Glutamatergic neuron (in vitro differentiated cells): ENCODE measurements at regions not wholly inside any gene's neighbourhood (a gene's known extent, or its start where the extent isn't known, plus 50 kb on each side); places are given as distances from the start of the nearest gene placed in this dataset.

Source experiments
- DNase-seq: peaks from one replicate; pipeline ENCODE4 v3.0.0; 2022
- H3K27ac Mint-ChIP-seq: one replicate; pipeline ENCODE4 v1.8.0; 2020; ENCODE audit warnings: mild to moderate bottlenecking, mixed read lengths, inconsistent platforms; ENCODE audit not compliant: unreplicated experiment
- H3K27me3 Mint-ChIP-seq: one replicate; pipeline ENCODE4 v1.8.0; 2020; ENCODE audit warnings: mild to moderate bottlenecking, moderate library complexity, mixed read lengths, inconsistent platforms; ENCODE audit not compliant: unreplicated experiment
- H3K36me3 Mint-ChIP-seq: one replicate; pipeline ENCODE4 v1.8.0; 2020; ENCODE audit warnings: mild to moderate bottlenecking, mixed read lengths, inconsistent platforms; ENCODE audit not compliant: unreplicated experiment
- H3K4me1 Mint-ChIP-seq: one replicate; pipeline ENCODE4 v1.8.0; 2020; ENCODE audit warnings: mild to moderate bottlenecking, low read depth, mixed read lengths, inconsistent platforms; ENCODE audit not compliant: unreplicated experiment
- H3K4me3 Mint-ChIP-seq: one replicate; pipeline ENCODE4 v1.8.0; 2020; ENCODE audit warnings: mild to moderate bottlenecking, mixed read lengths, inconsistent platforms; ENCODE audit not compliant: unreplicated experiment
- H3K9me3 Mint-ChIP-seq: one replicate; pipeline ENCODE4 v1.8.0; 2020; ENCODE audit warnings: mild to moderate bottlenecking, moderate library complexity, mixed read lengths, inconsistent platforms; ENCODE audit not compliant: unreplicated experiment
- CTCF ChIP-seq: fragments of 200-600 bp; sonication (generic); IDR thresholded peaks from one replicate; pipeline ENCODE4 v1.5.0; 2021; ENCODE audit not compliant: partially characterized antibody, unreplicated experiment

GRCh38 chr12:43097471-43097870 lies 454.5 kb downstream of the ADAMTS20 start:
- no peak overlapping the region for H3K27ac Mint-ChIP-seq
- H3K27me3 Mint-ChIP-seq = peaks cover 1% of the 10 kb centered on the region
- no peaks in the 10 kb centered on the region for H3K36me3 Mint-ChIP-seq
- H3K4me3 Mint-ChIP-seq = no peak overlapping the region
- peaks cover 23% of the 10 kb centered on the region for H3K4me1 Mint-ChIP-seq
- H3K9me3 Mint-ChIP-seq = peaks cover 2% of the 10 kb centered on the region
- TF ChIP-seq CTCF = no peak
- DNase-seq = no peak

GRCh38 chr12:43095669-43096280 lies 456.2 kb downstream of the ADAMTS20 start:
- Mint-ChIP-seq H3K27ac (no peak overlapping the region), H3K36me3 (no peaks in the 10 kb centered on the region), H3K4me1 (peaks cover 21% of the 10 kb centered on the region), H3K27me3 (peaks cover 1% of the 10 kb centered on the region), H3K4me3 (no peak overlapping the region), H3K9me3 (peaks cover 2% of the 10 kb centered on the region)
- DNase-seq = no peak
- no peak for TF ChIP-seq CTCF

GRCh38 chr12:43094886-43095575 lies 457.0 kb downstream of the ADAMTS20 start:
- peaks cover 21% of the 10 kb centered on the region for H3K4me1 Mint-ChIP-seq
- H3K27ac Mint-ChIP-seq = no peak overlapping the region
- no peak overlapping the region for H3K4me3 Mint-ChIP-seq
- no peak for DNase-seq
- TF ChIP-seq CTCF = no peak
- peaks cover 1% of the 10 kb centered on the region for H3K27me3 Mint-ChIP-seq
- peaks cover 2% of the 10 kb centered on the region for H3K9me3 Mint-ChIP-seq
- H3K36me3 Mint-ChIP-seq = no peaks in the 10 kb centered on the region

- H3K4me3 Mint-ChIP-seq = no peak overlapping the region
- H3K36me3 Mint-ChIP-seq = peaks cover 5% of the 10 kb centered on the region
- peaks cover 1% of the 10 kb centered on the region for H3K27me3 Mint-ChIP-seq
- no peak for TF ChIP-seq CTCF
- peaks cover 7% of the 10 kb centered on the region for H3K4me1 Mint-ChIP-seq
- H3K27ac Mint-ChIP-seq = no peak overlapping the region
- H3K9me3 Mint-ChIP-seq = peaks cover 2% of the 10 kb centered on the region
- DNase-seq = no peak
These were observed 461.0 kb downstream of the ADAMTS20 start for GRCh38 chr12:43090981-43091380.

- Mint-ChIP-seq H3K27ac (no peak overlapping the region), H3K27me3 (no peaks in the 10 kb centered on the region), H3K9me3 (no peaks in the 10 kb centered on the region), H3K4me3 (no peak overlapping the region), H3K4me1 (no peaks in the 10 kb centered on the region), H3K36me3 (peaks cover 16% of the 10 kb centered on the region)
- TF ChIP-seq CTCF = no peak
- DNase-seq = no peak
These were observed 464.6 kb downstream of the ADAMTS20 start for GRCh38 chr12:43087195-43088091.
